Neural progenitor cell (in vitro differentiated cells): ENCODE measurements at regions not wholly inside any gene's neighbourhood (a gene's known extent, or its start where the extent isn't known, plus 50 kb on each side); places are given as distances from the start of the nearest gene placed in this dataset.

Experiments used
- DNase-seq: peaks from one replicate; pipeline ENCODE4 v3.0.0-alpha.2; 2016; ENCODE audit warnings: low spot score
- H2AFZ ChIP-seq: fragments of 200-600 bp; sonication (generic); replicated peaks from 2 replicates; pipeline ENCODE4 v1.6.1; 2016; ENCODE audit warnings: antibody characterized with exemption
- H3F3A ChIP-seq: fragments of 200-600 bp; sonication (generic); 2 replicates; pipeline ENCODE4 v1.6.1; 2016; ENCODE audit warnings: antibody characterized with exemption, low read depth
- H3K27ac ChIP-seq: fragments of 200-600 bp; sonication (generic); 2 replicates; pipeline ENCODE4 v1.5.1; 2016; ENCODE audit warnings: mild to moderate bottlenecking
- H3K27me3 ChIP-seq: fragments of 200-600 bp; sonication (generic); 2 replicates; pipeline ENCODE4 v1.6.1; 2016; ENCODE audit warnings: mild to moderate bottlenecking, moderate library complexity
- H3K36me3 ChIP-seq: fragments of 200-600 bp; sonication (generic); 2 replicates; pipeline ENCODE4 v1.5.1; 2016
- H3K4me1 ChIP-seq: fragments of 200-600 bp; sonication (generic); 2 replicates; pipeline ENCODE4 v1.6.1; 2016; ENCODE audit warnings: mixed run types
- H3K4me2 ChIP-seq: fragments of 200-600 bp; sonication (generic); 2 replicates; pipeline ENCODE4 v1.6.1; 2016
- H3K4me3 ChIP-seq: fragments of 200-600 bp; sonication (generic); 2 replicates; pipeline ENCODE4 v1.5.1; 2016
- H3K79me2 ChIP-seq: fragments of 200-600 bp; sonication (generic); 2 replicates; pipeline ENCODE4 v1.6.1; 2016; ENCODE audit warnings: low read depth
- H3K9ac ChIP-seq: fragments of 200-600 bp; sonication (generic); 2 replicates; pipeline ENCODE4 v1.6.1; 2016
- H3K9me3 ChIP-seq: fragments of 200-600 bp; sonication (generic); 2 replicates; pipeline ENCODE4 v1.5.1; 2016; ENCODE audit warnings: low read depth
- H4K20me1 ChIP-seq: fragments of 200-600 bp; sonication (generic); 2 replicates; pipeline ENCODE4 v1.6.1; 2016; ENCODE audit warnings: low read depth
- H3K27ac Mint-ChIP-seq: 3 replicates; pipeline ENCODE4 v1.8.0; 2021; ENCODE audit warnings: mixed read lengths
- H3K27me3 Mint-ChIP-seq: 2 replicates; pipeline ENCODE4 v1.8.0; 2022; ENCODE audit warnings: low read depth, mild to moderate bottlenecking, inconsistent platforms, moderate library complexity, mixed read lengths; ENCODE audit not compliant: insufficient read depth
- H3K36me3 Mint-ChIP-seq: 3 replicates; pipeline ENCODE4 v1.8.0; 2021; ENCODE audit warnings: mixed read lengths
- H3K4me1 Mint-ChIP-seq: 3 replicates; pipeline ENCODE4 v1.8.0; 2021; ENCODE audit warnings: mixed read lengths
- H3K4me3 Mint-ChIP-seq: 3 replicates; pipeline ENCODE4 v1.8.0; 2021; ENCODE audit warnings: mild to moderate bottlenecking, moderate library complexity, mixed read lengths
- H3K9me3 Mint-ChIP-seq: 3 replicates; pipeline ENCODE4 v1.8.0; 2020; ENCODE audit warnings: mixed read lengths
- EZH2 ChIP-seq: fragments of 200-600 bp; sonication (generic); IDR thresholded peaks from 2 replicates; pipeline ENCODE4 v1.6.1; 2017; ENCODE audit warnings: antibody characterized with exemption, mild to moderate bottlenecking, moderate library complexity
- EZH2phosphoT487 ChIP-seq: fragments of 200-600 bp; sonication (generic); IDR thresholded peaks from 2 replicates; pipeline ENCODE4 v1.6.1; 2017; ENCODE audit warnings: antibody characterized with exemption
- TF ChIP-seq, protein P1 (sequence below): fragments of 200-600 bp; sonication (generic); IDR thresholded peaks from 2 replicates; pipeline ENCODE4 v1.5.1; 2017; ENCODE audit warnings: antibody characterized with exemption, mild to moderate bottlenecking

DNA sequence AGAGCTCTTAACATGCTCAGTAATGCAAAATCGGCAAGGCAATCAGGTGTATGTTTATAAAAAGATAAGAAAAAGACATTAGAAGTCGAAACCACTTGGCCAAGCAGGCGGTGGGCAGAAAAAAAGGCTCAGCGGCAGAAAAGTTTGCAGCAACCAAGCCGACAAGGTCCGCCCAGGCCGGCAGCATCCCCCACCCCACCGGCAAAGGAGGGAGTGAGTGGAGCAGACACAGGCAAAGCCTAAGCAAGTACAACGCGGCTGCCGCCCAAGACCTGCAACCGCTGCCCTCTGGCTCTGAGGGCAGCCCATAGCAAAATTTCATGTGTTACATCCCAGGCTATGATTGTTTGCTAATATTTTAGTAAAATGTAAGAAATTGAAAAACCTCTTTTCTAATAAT, 125.4 kb upstream of the ZCCHC13 start:
- H3K27ac ChIP-seq: no peak overlapping the region
- no peaks in the 10 kb centered on the region for H3F3A ChIP-seq
- Mint-ChIP-seq H3K27me3 (no peaks in the 10 kb centered on the region), H3K9me3 (no peaks in the 10 kb centered on the region), H3K36me3 (no peaks in the 10 kb centered on the region), H3K4me3 (no peak overlapping the region), H3K4me1 (peaks cover 16% of the 10 kb centered on the region), H3K27ac (no peak overlapping the region)
- no peaks in the 10 kb centered on the region for H3K79me2 ChIP-seq
- DNase-seq: peak; percentile 33
- H3K4me2 ChIP-seq: no peak overlapping the region
- no peak overlapping the region for H2AFZ ChIP-seq
- H3K4me1 ChIP-seq: peaks cover 4% of the 10 kb centered on the region
- H4K20me1 ChIP-seq: no peaks in the 10 kb centered on the region
- TF ChIP-seq EZH2 (no peak), EZH2phosphoT487 (no peak)
- TF ChIP-seq, protein P1, sequence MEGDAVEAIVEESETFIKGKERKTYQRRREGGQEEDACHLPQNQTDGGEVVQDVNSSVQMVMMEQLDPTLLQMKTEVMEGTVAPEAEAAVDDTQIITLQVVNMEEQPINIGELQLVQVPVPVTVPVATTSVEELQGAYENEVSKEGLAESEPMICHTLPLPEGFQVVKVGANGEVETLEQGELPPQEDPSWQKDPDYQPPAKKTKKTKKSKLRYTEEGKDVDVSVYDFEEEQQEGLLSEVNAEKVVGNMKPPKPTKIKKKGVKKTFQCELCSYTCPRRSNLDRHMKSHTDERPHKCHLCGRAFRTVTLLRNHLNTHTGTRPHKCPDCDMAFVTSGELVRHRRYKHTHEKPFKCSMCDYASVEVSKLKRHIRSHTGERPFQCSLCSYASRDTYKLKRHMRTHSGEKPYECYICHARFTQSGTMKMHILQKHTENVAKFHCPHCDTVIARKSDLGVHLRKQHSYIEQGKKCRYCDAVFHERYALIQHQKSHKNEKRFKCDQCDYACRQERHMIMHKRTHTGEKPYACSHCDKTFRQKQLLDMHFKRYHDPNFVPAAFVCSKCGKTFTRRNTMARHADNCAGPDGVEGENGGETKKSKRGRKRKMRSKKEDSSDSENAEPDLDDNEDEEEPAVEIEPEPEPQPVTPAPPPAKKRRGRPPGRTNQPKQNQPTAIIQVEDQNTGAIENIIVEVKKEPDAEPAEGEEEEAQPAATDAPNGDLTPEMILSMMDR: no peak
- H3K9me3 ChIP-seq: peaks cover 12% of the 10 kb centered on the region
- H3K36me3 ChIP-seq: no peaks in the 10 kb centered on the region
- no peaks in the 10 kb centered on the region for H3K27me3 ChIP-seq
- H3K4me3 ChIP-seq: no peak overlapping the region
- no peak overlapping the region for H3K9ac ChIP-seq

GRCh38 chrX:74171465-74171864, 132.5 kb upstream of the ZCCHC13 start:
- Mint-ChIP-seq H3K9me3 (peaks cover 32% of the 10 kb centered on the region), H3K27ac (no peak overlapping the region), H3K4me1 (no peaks in the 10 kb centered on the region), H3K36me3 (peaks cover 6% of the 10 kb centered on the region), H3K27me3 (no peaks in the 10 kb centered on the region), H3K4me3 (no peak overlapping the region)
- H3F3A ChIP-seq: no peaks in the 10 kb centered on the region
- H3K4me3 ChIP-seq: no peak overlapping the region
- no peaks in the 10 kb centered on the region for H3K27me3 ChIP-seq
- peaks cover 21% of the 10 kb centered on the region for H3K9me3 ChIP-seq
- no peak overlapping the region for H3K4me2 ChIP-seq
- H3K79me2 ChIP-seq: no peaks in the 10 kb centered on the region
- H2AFZ ChIP-seq: no peak overlapping the region
- DNase-seq: no peak
- H3K9ac ChIP-seq: no peak overlapping the region
- H3K4me1 ChIP-seq: no peaks in the 10 kb centered on the region
- H3K27ac ChIP-seq: no peak overlapping the region
- no peaks in the 10 kb centered on the region for H4K20me1 ChIP-seq
- H3K36me3 ChIP-seq: no peaks in the 10 kb centered on the region
- TF ChIP-seq, protein P1: no peak
- no peak for TF ChIP-seq EZH2
- TF ChIP-seq EZH2phosphoT487: no peak

- Mint-ChIP-seq H3K4me3 (no peak overlapping the region), H3K36me3 (peaks cover 3% of the 10 kb centered on the region), H3K27ac (no peak overlapping the region), H3K4me1 (no peaks in the 10 kb centered on the region), H3K27me3 (no peaks in the 10 kb centered on the region), H3K9me3 (peaks cover 11% of the 10 kb centered on the region)
- Histone ChIP-seq H3K36me3 (no peaks in the 10 kb centered on the region), H3K4me1 (no peaks in the 10 kb centered on the region), H3F3A (no peaks in the 10 kb centered on the region), H2AFZ (no peak overlapping the region), H3K9ac (no peak overlapping the region), H3K4me3 (no peak overlapping the region), H3K9me3 (peaks cover 3% of the 10 kb centered on the region), H3K27ac (no peak overlapping the region), H3K4me2 (no peak overlapping the region), H4K20me1 (no peaks in the 10 kb centered on the region), H3K79me2 (no peaks in the 10 kb centered on the region), H3K27me3 (no peaks in the 10 kb centered on the region)
- TF ChIP-seq EZH2phosphoT487: no peak
- TF ChIP-seq, protein P1: no peak
- no peak for TF ChIP-seq EZH2
- DNase-seq: no peak
Measured at GRCh38 chrX:74162199-74162598, 141.8 kb upstream of the ZCCHC13 start.
